ENCODE measurements at regions not wholly inside any gene's neighbourhood (a gene's known extent, or its start where the extent isn't known, plus 50 kb on each side); places are given as distances from the start of the nearest gene placed in this dataset.
"Not testable (repeated sequence)": the region's sequence is repeated elsewhere in the genome, so short reads cannot be mapped to it uniquely, and the experiment has no call there.

GRCh38 chr5:110812639-110813038 is 73.8 kb downstream of the SLC25A46 start:
- no peak for DNase-seq

GRCh38 chr5:110815916-110816605 is 77.3 kb downstream of the SLC25A46 start:
- DNase-seq, result no peak

- no peak for DNase-seq
Observed at GRCh38 chr5:110817459-110817858, 78.7 kb downstream of the SLC25A46 start.

- DNase-seq, result no peak
Observed at GRCh38 chr5:110823571-110823970, 84.8 kb downstream of the SLC25A46 start.

- no peak for DNase-seq
Observed at GRCh38 chr5:110824936-110825441, 86.2 kb downstream of the SLC25A46 start.

- no peak for DNase-seq
Observed at GRCh38 chr5:110832683-110833082, 93.9 kb downstream of the SLC25A46 start.

GRCh38 chr5:110834933-110835332 is 96.1 kb downstream of the SLC25A46 start:
- not testable (repeated sequence) for DNase-seq

- no peak for DNase-seq
Observed at GRCh38 chr5:110836851-110837250, 98.0 kb downstream of the SLC25A46 start.

GRCh38 chr5:110838357-110838756 is 99.5 kb downstream of the SLC25A46 start:
- not testable (repeated sequence) for DNase-seq

- no peak for DNase-seq
Observed at GRCh38 chr5:110838961-110839360, 100.2 kb downstream of the SLC25A46 start.

GRCh38 chr5:110840347-110840960 is 101.6 kb downstream of the SLC25A46 start:
- DNase-seq, result no peak

- no peak for DNase-seq
Observed at GRCh38 chr5:110841137-110841536, 102.3 kb downstream of the SLC25A46 start.

- no peak for DNase-seq
Observed at GRCh38 chr5:110842948-110843347, 104.1 kb downstream of the SLC25A46 start.

GRCh38 chr5:110844251-110844650 is 105.4 kb downstream of the SLC25A46 start:
- DNase-seq, result no peak

GRCh38 chr5:110846398-110847001 is 107.7 kb downstream of the SLC25A46 start:
- no peak for DNase-seq

- DNase-seq, result no peak
Observed at GRCh38 chr5:110851357-110851756, 112.5 kb downstream of the SLC25A46 start.

GRCh38 chr5:110852053-110852452 is 113.2 kb downstream of the SLC25A46 start:
- DNase-seq, result no peak

GRCh38 chr5:110852541-110852940 is 113.7 kb downstream of the SLC25A46 start:
- no peak for DNase-seq

- DNase-seq, result no peak
Observed at GRCh38 chr5:110853267-110853666, 114.5 kb downstream of the SLC25A46 start.

- no peak for DNase-seq
Observed at GRCh38 chr5:110854200-110854599, 115.4 kb downstream of the SLC25A46 start.

GRCh38 chr5:110855961-110856360 is 117.2 kb downstream of the SLC25A46 start:
- no peak for DNase-seq

GRCh38 chr5:110865400-110866094 is 126.7 kb downstream of the SLC25A46 start:
- DNase-seq, result peak; percentile 16

GRCh38 chr5:110869927-110870326 is 131.1 kb downstream of the SLC25A46 start:
- DNase-seq, result no peak
